ENCODE measurements at regions not wholly inside any gene's neighbourhood (a gene's known extent, or its start where the extent isn't known, plus 50 kb on each side); places are given as distances from the start of the nearest gene placed in this dataset.

- Histone ChIP-seq H3K9me3 (ENCODE audit: control insufficient read depth in 2 of 3, low read length in 3 of 3) (no peaks in the 10 kb centered on the region), H3K4me3 (ENCODE audit: low read length) (no peak overlapping the region), H3K4me1 (ENCODE audit: control insufficient read depth in 2 of 2, insufficient read depth in 2 of 2, low read length in 2 of 2) (no peaks in the 10 kb centered on the region), H3K27me3 (ENCODE audit: control insufficient read depth in 2 of 2, insufficient read depth in 2 of 2, low read length in 2 of 2) (no peaks in the 10 kb centered on the region), H3K36me3 (ENCODE audit: control insufficient read depth in 2 of 3, insufficient read depth in 3 of 3, low read length in 3 of 3) (no peaks in the 10 kb centered on the region), H3K27ac (ENCODE audit: low read depth, low read length) (no peak overlapping the region)
- H3K9me3 Mint-ChIP-seq: no peaks in the 10 kb centered on the region
- peaks cover 0 to 4% (median 2%) of the 10 kb centered on the region in 5 donors for H3K36me3 Mint-ChIP-seq
- ChIA-PET CTCF (no interaction called here), POLR2A (no interaction called here)
- intact Hi-C loops (cut with micrococcal nuclease): no loop called here
- no peak overlapping the region for H3K27ac Mint-ChIP-seq
- no peaks in the 10 kb centered on the region for H3K4me1 Mint-ChIP-seq
- DNase-seq: no peak
- H3K27me3 Mint-ChIP-seq: peaks cover 5 to 10% (median 6%) of the 10 kb centered on the region in 5 donors
- H3K4me3 Mint-ChIP-seq: no peak overlapping the region
- no peak for ATAC-seq
Observed at GRCh38 chr21:28539623-28539988, 453.1 kb downstream of the LTN1 start.

- intact Hi-C loops (cut with micrococcal nuclease): no loop called here
- H3K9me3 Mint-ChIP-seq: no peaks in the 10 kb centered on the region
Observed at GRCh38 chr21:28538987-28539622, 453.6 kb downstream of the LTN1 start.

GRCh38 chr21:28537371-28538079, 455.2 kb downstream of the LTN1 start:
- Mint-ChIP-seq H3K4me3 (no peak overlapping the region), H3K9me3 (peaks cover 0 to 5% (median 0%) of the 10 kb centered on the region in 11 donors), H3K4me1 (no peaks in the 10 kb centered on the region), H3K36me3 (peaks cover 0 to under 1% (median 0%) of the 10 kb centered on the region in 5 donors), H3K27ac (no peak overlapping the region), H3K27me3 (peaks cover 6 to 26% (median 20%) of the 10 kb centered on the region in 5 donors)
- Histone ChIP-seq H3K27ac (ENCODE audit: low read depth, low read length) (no peak overlapping the region), H3K9me3 (ENCODE audit: control insufficient read depth in 2 of 3, low read length in 3 of 3) (no peaks in the 10 kb centered on the region), H3K27me3 (ENCODE audit: control insufficient read depth in 2 of 2, insufficient read depth in 2 of 2, low read length in 2 of 2) (no peaks in the 10 kb centered on the region), H3K4me1 (ENCODE audit: control insufficient read depth in 2 of 2, insufficient read depth in 2 of 2, low read length in 2 of 2) (no peaks in the 10 kb centered on the region), H3K4me3 (ENCODE audit: low read length) (no peak overlapping the region), H3K36me3 (ENCODE audit: control insufficient read depth in 2 of 3, insufficient read depth in 3 of 3, low read length in 3 of 3) (no peaks in the 10 kb centered on the region)
- no peak for ATAC-seq
- intact Hi-C loops (cut with micrococcal nuclease): no loop called here
- no peak for DNase-seq
- CTCF ChIA-PET: no interaction called here
- POLR2A ChIA-PET: no interaction called here

More at GRCh38 chr21:28538987-28539622, 453.6 kb downstream of the LTN1 start:
- Histone ChIP-seq H3K27ac (ENCODE audit: low read depth, low read length) (no peak overlapping the region), H3K4me1 (ENCODE audit: control insufficient read depth in 2 of 2, insufficient read depth in 2 of 2, low read length in 2 of 2) (no peaks in the 10 kb centered on the region), H3K27me3 (ENCODE audit: control insufficient read depth in 2 of 2, insufficient read depth in 2 of 2, low read length in 2 of 2) (no peaks in the 10 kb centered on the region), H3K36me3 (ENCODE audit: control insufficient read depth in 2 of 3, insufficient read depth in 3 of 3, low read length in 3 of 3) (no peaks in the 10 kb centered on the region), H3K4me3 (ENCODE audit: low read length) (no peak overlapping the region), H3K9me3 (ENCODE audit: control insufficient read depth in 2 of 3, low read length in 3 of 3) (no peaks in the 10 kb centered on the region)
- peaks cover 0 to 4% (median 2%) of the 10 kb centered on the region in 5 donors for H3K36me3 Mint-ChIP-seq
- POLR2A ChIA-PET: no interaction called here
- peaks cover 5 to 15% (median 9%) of the 10 kb centered on the region in 5 donors for H3K27me3 Mint-ChIP-seq
- DNase-seq: no peak
- no peak overlapping the region for H3K4me3 Mint-ChIP-seq
- CTCF ChIA-PET: no interaction called here
- H3K27ac Mint-ChIP-seq: no peak overlapping the region
- no peaks in the 10 kb centered on the region for H3K4me1 Mint-ChIP-seq
- ATAC-seq: no peak

- intact Hi-C loops (cut with micrococcal nuclease): no loop called here
- H3K4me1 Mint-ChIP-seq: no peaks in the 10 kb centered on the region
Observed at GRCh38 chr21:28532446-28532845, 460.2 kb downstream of the LTN1 start.

GRCh38 chr21:28523367-28523766, 469.3 kb downstream of the LTN1 start:
- POLR2A ChIA-PET: interaction anchor here (0.6 kb wide), 1 partner anchor 1111 kb away, joined by 4 read pairs; no protein-coding TSS in a partner anchor
- CTCF ChIA-PET: no interaction called here

More at GRCh38 chr21:28532446-28532845, 460.2 kb downstream of the LTN1 start:
- Mint-ChIP-seq H3K4me3 (no peak overlapping the region), H3K36me3 (no peaks in the 10 kb centered on the region), H3K27me3 (peaks cover 8 to 46% (median 39%) of the 10 kb centered on the region in 5 donors), H3K9me3 (peaks cover 0 to 10% (median 0%) of the 10 kb centered on the region in 11 donors), H3K27ac (no peak overlapping the region)
- CTCF ChIA-PET: no interaction called here
- H3K4me3 ChIP-seq (ENCODE audit: low read length): no peak overlapping the region
- no peak for ATAC-seq
- H3K27me3 ChIP-seq (ENCODE audit: control insufficient read depth in 2 of 2, insufficient read depth in 2 of 2, low read length in 2 of 2): no peaks in the 10 kb centered on the region
- H3K9me3 ChIP-seq (ENCODE audit: control insufficient read depth in 2 of 3, low read length in 3 of 3): no peaks in the 10 kb centered on the region
- no peaks in the 10 kb centered on the region for H3K36me3 ChIP-seq (ENCODE audit: control insufficient read depth in 2 of 3, insufficient read depth in 3 of 3, low read length in 3 of 3)
- no peak overlapping the region for H3K27ac ChIP-seq (ENCODE audit: low read depth, low read length)
- no peaks in the 10 kb centered on the region for H3K4me1 ChIP-seq (ENCODE audit: control insufficient read depth in 2 of 2, insufficient read depth in 2 of 2, low read length in 2 of 2)
- DNase-seq: no peak
- POLR2A ChIA-PET: no interaction called here

GRCh38 chr21:28522014-28522799, 470.5 kb downstream of the LTN1 start:
- no peaks in the 10 kb centered on the region for H3K9me3 ChIP-seq (ENCODE audit: control insufficient read depth in 2 of 3, low read length in 3 of 3)
- no peak overlapping the region for H3K4me3 Mint-ChIP-seq

More at GRCh38 chr21:28523367-28523766, 469.3 kb downstream of the LTN1 start:
- Histone ChIP-seq H3K9me3 (ENCODE audit: control insufficient read depth in 2 of 3, low read length in 3 of 3) (no peaks in the 10 kb centered on the region), H3K4me3 (ENCODE audit: low read length) (no peak overlapping the region), H3K27me3 (ENCODE audit: control insufficient read depth in 2 of 2, insufficient read depth in 2 of 2, low read length in 2 of 2) (no peaks in the 10 kb centered on the region), H3K27ac (ENCODE audit: low read depth, low read length) (no peak overlapping the region), H3K4me1 (ENCODE audit: control insufficient read depth in 2 of 2, insufficient read depth in 2 of 2, low read length in 2 of 2) (no peaks in the 10 kb centered on the region), H3K36me3 (ENCODE audit: control insufficient read depth in 2 of 3, insufficient read depth in 3 of 3, low read length in 3 of 3) (no peaks in the 10 kb centered on the region)
- Mint-ChIP-seq H3K9me3 (peaks cover 0 to 4% (median 0%) of the 10 kb centered on the region in 11 donors), H3K36me3 (no peaks in the 10 kb centered on the region), H3K4me1 (peaks cover 0 to 5% (median 0%) of the 10 kb centered on the region in 7 donors), H3K4me3 (no peak overlapping the region), H3K27ac (no peak overlapping the region), H3K27me3 (peaks cover 2 to 18% (median 3%) of the 10 kb centered on the region in 5 donors)
- ATAC-seq (no peak), DNase-seq (no peak)
- intact Hi-C loops (cut with micrococcal nuclease): no loop called here

More at GRCh38 chr21:28522014-28522799, 470.5 kb downstream of the LTN1 start:
- ChIA-PET CTCF (interaction anchor here (1.5 kb wide), 1 partner anchor 223 kb away, joined by 9 read pairs; no protein-coding TSS in a partner anchor), POLR2A (no interaction called here)
- Mint-ChIP-seq H3K36me3 (no peaks in the 10 kb centered on the region), H3K27ac (no peak overlapping the region), H3K4me1 (peaks cover 0 to 5% (median 0%) of the 10 kb centered on the region in 7 donors), H3K9me3 (no peaks in the 10 kb centered on the region), H3K27me3 (peaks cover 0 to 9% (median 2%) of the 10 kb centered on the region in 5 donors)
- intact Hi-C loops (cut with micrococcal nuclease): no loop called here
- DNase-seq (no peak), ATAC-seq (peak; percentile 54)
- H3K4me3 ChIP-seq (ENCODE audit: low read length): no peak overlapping the region
- no peaks in the 10 kb centered on the region for H3K4me1 ChIP-seq (ENCODE audit: control insufficient read depth in 2 of 2, insufficient read depth in 2 of 2, low read length in 2 of 2)
- no peak overlapping the region for H3K27ac ChIP-seq (ENCODE audit: low read depth, low read length)
- H3K27me3 ChIP-seq (ENCODE audit: control insufficient read depth in 2 of 2, insufficient read depth in 2 of 2, low read length in 2 of 2): no peaks in the 10 kb centered on the region
- H3K36me3 ChIP-seq (ENCODE audit: control insufficient read depth in 2 of 3, insufficient read depth in 3 of 3, low read length in 3 of 3): no peaks in the 10 kb centered on the region
